PC-9 (cell line): ENCODE measurements at regions not wholly inside any gene's neighbourhood (a gene's known extent, or its start where the extent isn't known, plus 50 kb on each side); places are given as distances from the start of the nearest gene placed in this dataset.

ENCODE experiments used
- EZH2 ChIP-seq: fragments of 200-600 bp; sonication (generic); IDR thresholded peaks from 2 replicates; pipeline ENCODE4 v1.8.0; 2017; ENCODE audit warnings: antibody characterized with exemption, low read depth
- TF ChIP-seq, protein P1 (sequence below): fragments of 200-600 bp; sonication (generic); conservative IDR thresholded peaks from 2 replicates; pipeline ENCODE4 v1.6.1; 2017; ENCODE audit warnings: mixed run types, antibody characterized with exemption, mild to moderate bottlenecking, moderate library complexity

DNA sequence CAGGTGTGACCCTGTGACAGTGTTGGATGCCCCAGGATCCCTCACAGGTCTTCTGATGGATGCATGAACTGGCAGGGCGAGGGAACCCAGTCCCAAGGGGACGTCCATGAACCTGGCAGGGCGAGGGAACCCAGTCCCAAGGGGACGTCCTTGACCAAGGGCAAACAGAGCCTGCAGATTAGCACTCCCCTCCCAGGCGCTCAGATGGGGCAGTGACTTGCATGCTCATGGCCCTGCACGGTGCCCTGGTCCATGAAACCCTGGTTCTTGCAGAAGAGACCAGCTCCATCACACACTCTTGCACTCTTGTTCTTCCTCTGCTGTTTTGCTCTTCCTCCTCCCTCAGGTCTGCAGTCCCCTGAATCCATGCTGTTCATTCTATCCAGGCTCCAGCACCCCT lies 192.7 kb downstream of the GALR1 start:
- TF ChIP-seq EZH2, result no peak
- TF ChIP-seq, protein P1, sequence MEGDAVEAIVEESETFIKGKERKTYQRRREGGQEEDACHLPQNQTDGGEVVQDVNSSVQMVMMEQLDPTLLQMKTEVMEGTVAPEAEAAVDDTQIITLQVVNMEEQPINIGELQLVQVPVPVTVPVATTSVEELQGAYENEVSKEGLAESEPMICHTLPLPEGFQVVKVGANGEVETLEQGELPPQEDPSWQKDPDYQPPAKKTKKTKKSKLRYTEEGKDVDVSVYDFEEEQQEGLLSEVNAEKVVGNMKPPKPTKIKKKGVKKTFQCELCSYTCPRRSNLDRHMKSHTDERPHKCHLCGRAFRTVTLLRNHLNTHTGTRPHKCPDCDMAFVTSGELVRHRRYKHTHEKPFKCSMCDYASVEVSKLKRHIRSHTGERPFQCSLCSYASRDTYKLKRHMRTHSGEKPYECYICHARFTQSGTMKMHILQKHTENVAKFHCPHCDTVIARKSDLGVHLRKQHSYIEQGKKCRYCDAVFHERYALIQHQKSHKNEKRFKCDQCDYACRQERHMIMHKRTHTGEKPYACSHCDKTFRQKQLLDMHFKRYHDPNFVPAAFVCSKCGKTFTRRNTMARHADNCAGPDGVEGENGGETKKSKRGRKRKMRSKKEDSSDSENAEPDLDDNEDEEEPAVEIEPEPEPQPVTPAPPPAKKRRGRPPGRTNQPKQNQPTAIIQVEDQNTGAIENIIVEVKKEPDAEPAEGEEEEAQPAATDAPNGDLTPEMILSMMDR, result no peak
